Activated CD4-positive, alpha-beta T cell treated with anti-CD3 and anti-CD28 coated beads for 24 hours (primary cell): ENCODE measurements at regions not wholly inside any gene's neighbourhood (a gene's known extent, or its start where the extent isn't known, plus 50 kb on each side); places are given as distances from the start of the nearest gene placed in this dataset.

Source experiments
- DNase-seq, 2 donors: peaks; one replicate each; pipeline ENCODE4 v3.0.0-alpha.2; 2020; ENCODE audit warnings: low read depth in 2 of 2

- no peak for DNase-seq
These were observed 182.5 kb downstream of the MED10 start for GRCh38 chr5:6195711-6196358.

GRCh38 chr5:6194906-6195612 is 183.3 kb downstream of the MED10 start:
- no peak for DNase-seq

GRCh38 chr5:6194261-6194875 is 184.0 kb downstream of the MED10 start:
- no peak for DNase-seq

- DNase-seq: no peak
These were observed 185.0 kb downstream of the MED10 start for GRCh38 chr5:6193310-6193709.

- DNase-seq: no peak
These were observed 187.5 kb downstream of the MED10 start for GRCh38 chr5:6190838-6191237.

GRCh38 chr5:6188976-6189375 is 189.4 kb downstream of the MED10 start:
- DNase-seq: no peak

- DNase-seq: no peak
These were observed 190.0 kb downstream of the MED10 start for GRCh38 chr5:6188344-6188743.

- no peak for DNase-seq
These were observed 190.8 kb downstream of the MED10 start for GRCh38 chr5:6187501-6187900.

- no peak for DNase-seq
These were observed 192.8 kb downstream of the MED10 start for GRCh38 chr5:6185574-6185973.

GRCh38 chr5:6184481-6184880 is 193.9 kb downstream of the MED10 start:
- no peak for DNase-seq

- no peak for DNase-seq
These were observed 194.7 kb downstream of the MED10 start for GRCh38 chr5:6183391-6184390.

GRCh38 chr5:6182271-6182815 is 196.0 kb downstream of the MED10 start:
- DNase-seq: no peak

- no peak for DNase-seq
These were observed 196.5 kb downstream of the MED10 start for GRCh38 chr5:6181871-6182270.

- no peak for DNase-seq
These were observed 197.1 kb downstream of the MED10 start for GRCh38 chr5:6181147-6181729.

- DNase-seq: no peak
These were observed 198.0 kb downstream of the MED10 start for GRCh38 chr5:6180231-6180872.

- no peak for DNase-seq
These were observed 199.4 kb downstream of the MED10 start for GRCh38 chr5:6178846-6179532.

GRCh38 chr5:6177926-6178325 is 200.4 kb downstream of the MED10 start:
- DNase-seq: no peak

- no peak for DNase-seq
These were observed 202.1 kb downstream of the MED10 start for GRCh38 chr5:6176102-6176693.

GRCh38 chr5:6175172-6175854 is 203.0 kb downstream of the MED10 start:
- DNase-seq: no peak
